AG04449 (cell line): ENCODE measurements at regions not wholly inside any gene's neighbourhood (a gene's known extent, or its start where the extent isn't known, plus 50 kb on each side); places are given as distances from the start of the nearest gene placed in this dataset.

Experiments used
- CTCF ChIA-PET: fragments of 350-600 bp; formaldehyde crosslinking; extraction: SDS; loops from one replicate; lab custom pipeline; 2021; ENCODE audit warnings: antibody characterized with exemption; lab: Yijun Ruan, JAX
- POLR2A ChIA-PET: fragments of 400-600, 350-600 bp; formaldehyde crosslinking; extraction: SDS; loops from one replicate; lab custom pipeline; 2020; ENCODE audit warnings: antibody characterized with exemption, inconsistent platforms; lab: Yijun Ruan, JAX
- DNase-seq: peaks from one replicate; pipeline ENCODE4 v3.0.0-alpha.2; 2010; ENCODE audit warnings: low read depth, low spot score
- H3K4me3 ChIP-seq: 2 replicates; pipeline ENCODE4 v1.5.1; 2011; ENCODE audit warnings: low read depth, mild to moderate bottlenecking, control low read depth, low read length
- TF ChIP-seq, protein P1 (sequence below): IDR thresholded peaks from one replicate; pipeline ENCODE4 v1.5.1; 2011; ENCODE audit warnings: mild to moderate bottlenecking, moderate library complexity, low read length, control low read depth, inconsistent platforms; ENCODE audit not compliant: insufficient read depth; ENCODE audit errors: missing control alignments

DNA sequence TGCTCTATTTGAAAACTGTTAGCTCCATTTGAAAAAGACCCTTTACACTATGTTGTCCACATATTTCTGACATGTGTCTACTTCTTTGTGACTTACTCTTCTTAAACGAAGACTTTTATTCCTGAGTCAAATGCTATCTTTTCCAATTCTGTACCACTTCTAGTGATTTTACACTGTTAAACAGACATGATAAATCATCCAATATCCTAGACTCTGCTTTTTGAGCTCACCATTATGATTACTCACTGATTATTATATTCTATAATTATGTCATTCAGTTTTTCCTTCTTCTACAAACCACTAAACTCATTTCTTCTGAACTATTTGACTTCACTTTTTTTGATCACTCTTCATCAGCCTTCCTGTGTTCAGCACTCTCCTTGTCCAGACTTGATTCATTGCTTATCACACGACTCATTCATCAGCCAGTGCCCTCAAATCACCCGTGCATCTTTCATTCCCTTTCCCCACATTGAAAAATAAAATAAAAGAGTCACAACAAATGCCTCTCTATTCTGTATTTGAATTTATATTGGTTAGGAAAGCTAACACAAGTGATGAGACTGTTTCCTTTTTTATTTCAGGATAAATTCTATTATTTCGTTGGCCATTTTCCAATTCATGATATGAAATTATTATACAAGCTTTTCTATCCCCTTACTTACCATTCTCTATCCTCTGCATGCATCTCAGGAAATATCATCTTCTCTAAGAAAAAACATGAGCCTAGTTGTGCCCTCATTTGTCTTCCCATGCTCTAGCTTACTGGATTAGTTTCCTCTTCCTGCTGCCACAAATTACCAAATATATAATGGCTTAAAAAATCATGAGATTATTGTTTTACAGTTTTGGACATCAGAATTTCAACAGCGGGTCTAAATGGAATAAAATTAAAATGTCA, 1482.1 kb upstream of the MIR17HG start:
- no peak for DNase-seq
- POLR2A ChIA-PET = no interaction called here

DNA sequence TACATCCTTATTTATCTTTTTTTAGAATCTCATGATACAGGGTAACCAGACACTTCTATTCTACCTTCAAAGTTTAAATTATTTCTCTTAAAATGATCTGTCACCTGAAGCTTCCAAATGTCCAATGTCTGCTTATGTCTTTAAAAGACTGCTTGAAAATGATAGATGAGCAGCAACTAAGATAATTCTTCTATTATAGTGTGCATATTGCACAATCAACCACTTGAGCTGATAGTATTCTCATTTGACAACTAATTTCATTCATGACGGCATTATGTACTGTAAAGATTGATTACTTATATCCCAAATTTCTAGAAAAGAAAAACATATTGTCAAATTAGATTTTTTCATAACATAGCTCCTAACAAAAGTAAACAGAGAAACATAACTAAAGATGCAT, 1478.2 kb upstream of the MIR17HG start:
- no peak for DNase-seq
- H3K4me3 ChIP-seq = no peak overlapping the region
- TF ChIP-seq, protein P1, sequence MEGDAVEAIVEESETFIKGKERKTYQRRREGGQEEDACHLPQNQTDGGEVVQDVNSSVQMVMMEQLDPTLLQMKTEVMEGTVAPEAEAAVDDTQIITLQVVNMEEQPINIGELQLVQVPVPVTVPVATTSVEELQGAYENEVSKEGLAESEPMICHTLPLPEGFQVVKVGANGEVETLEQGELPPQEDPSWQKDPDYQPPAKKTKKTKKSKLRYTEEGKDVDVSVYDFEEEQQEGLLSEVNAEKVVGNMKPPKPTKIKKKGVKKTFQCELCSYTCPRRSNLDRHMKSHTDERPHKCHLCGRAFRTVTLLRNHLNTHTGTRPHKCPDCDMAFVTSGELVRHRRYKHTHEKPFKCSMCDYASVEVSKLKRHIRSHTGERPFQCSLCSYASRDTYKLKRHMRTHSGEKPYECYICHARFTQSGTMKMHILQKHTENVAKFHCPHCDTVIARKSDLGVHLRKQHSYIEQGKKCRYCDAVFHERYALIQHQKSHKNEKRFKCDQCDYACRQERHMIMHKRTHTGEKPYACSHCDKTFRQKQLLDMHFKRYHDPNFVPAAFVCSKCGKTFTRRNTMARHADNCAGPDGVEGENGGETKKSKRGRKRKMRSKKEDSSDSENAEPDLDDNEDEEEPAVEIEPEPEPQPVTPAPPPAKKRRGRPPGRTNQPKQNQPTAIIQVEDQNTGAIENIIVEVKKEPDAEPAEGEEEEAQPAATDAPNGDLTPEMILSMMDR = no peak
- ChIA-PET POLR2A (no interaction called here), CTCF (no interaction called here)

More for the DNA sequence above, 1482.1 kb upstream of the MIR17HG start:
- H3K4me3 ChIP-seq = no peak overlapping the region
- CTCF ChIA-PET = no interaction called here
- TF ChIP-seq, protein P1 = no peak

DNA sequence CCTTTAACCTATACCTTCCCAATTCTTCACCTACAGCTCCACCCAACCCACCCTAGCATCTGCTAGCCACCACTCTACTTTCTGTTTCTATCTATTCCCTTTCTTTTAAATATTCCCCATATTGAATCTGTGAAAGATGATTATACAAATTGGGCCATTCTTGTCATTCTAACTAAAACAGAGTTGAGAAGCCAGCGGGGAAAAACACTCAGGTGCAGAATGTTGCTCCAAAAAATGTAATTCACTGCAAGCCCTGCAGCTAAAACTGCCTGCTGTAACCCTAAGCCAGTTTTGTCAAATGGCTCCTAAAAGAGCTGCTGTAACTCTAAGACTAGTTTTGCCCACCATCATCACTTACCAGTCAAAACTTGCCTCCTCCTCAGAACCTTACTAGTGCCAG, 1468.6 kb upstream of the MIR17HG start:
- CTCF ChIA-PET = no interaction called here
- DNase-seq = no peak
- TF ChIP-seq, protein P1 = no peak
- POLR2A ChIA-PET = no interaction called here
- no peak overlapping the region for H3K4me3 ChIP-seq

GRCh38 chr13:89880201-89880600, 1467.3 kb upstream of the MIR17HG start:
- ChIA-PET CTCF (no interaction called here), POLR2A (no interaction called here)
- TF ChIP-seq, protein P1 = no peak
- no peak overlapping the region for H3K4me3 ChIP-seq
- DNase-seq = no peak

DNA sequence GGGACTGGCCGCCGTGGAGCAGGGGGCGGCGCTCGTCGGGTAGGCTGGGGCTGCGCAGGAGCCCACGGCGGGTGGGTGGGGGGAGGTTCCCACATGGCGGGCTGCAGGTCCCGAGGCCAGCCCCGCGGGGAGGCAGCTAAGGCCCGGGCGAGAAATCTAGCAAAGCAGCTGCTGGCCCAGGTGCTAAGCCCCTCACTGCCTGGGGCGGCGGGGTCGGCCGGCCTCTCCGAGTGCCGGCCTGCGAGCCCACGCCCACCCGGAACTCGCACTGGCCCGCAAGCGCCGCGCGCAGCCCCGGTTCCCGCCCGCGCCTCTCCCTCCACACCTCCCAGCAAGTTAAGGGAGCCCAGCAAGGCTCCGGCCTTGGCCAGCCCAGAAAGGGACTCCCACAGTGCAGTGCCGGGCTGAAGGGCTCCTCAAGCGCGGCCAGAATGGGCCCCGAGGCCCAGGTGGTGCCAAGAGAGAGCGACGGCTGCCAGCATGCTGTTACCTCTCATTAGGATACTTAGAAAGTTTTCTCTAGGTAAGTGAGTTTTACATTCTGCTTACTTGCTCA, 1463.5 kb upstream of the MIR17HG start:
- ChIA-PET POLR2A (no interaction called here), CTCF (no interaction called here)
- H3K4me3 ChIP-seq = no peak overlapping the region
- TF ChIP-seq, protein P1 = no peak
- no peak for DNase-seq

GRCh38 chr13:89890806-89891205, 1456.7 kb upstream of the MIR17HG start:
- TF ChIP-seq, protein P1 = no peak
- POLR2A ChIA-PET = no interaction called here
- no peak overlapping the region for H3K4me3 ChIP-seq
- DNase-seq = no peak
- CTCF ChIA-PET = no interaction called here
